ENCODE measurements at regions not wholly inside any gene's neighbourhood (a gene's known extent, or its start where the extent isn't known, plus 50 kb on each side); places are given as distances from the start of the nearest gene placed in this dataset.

DNA sequence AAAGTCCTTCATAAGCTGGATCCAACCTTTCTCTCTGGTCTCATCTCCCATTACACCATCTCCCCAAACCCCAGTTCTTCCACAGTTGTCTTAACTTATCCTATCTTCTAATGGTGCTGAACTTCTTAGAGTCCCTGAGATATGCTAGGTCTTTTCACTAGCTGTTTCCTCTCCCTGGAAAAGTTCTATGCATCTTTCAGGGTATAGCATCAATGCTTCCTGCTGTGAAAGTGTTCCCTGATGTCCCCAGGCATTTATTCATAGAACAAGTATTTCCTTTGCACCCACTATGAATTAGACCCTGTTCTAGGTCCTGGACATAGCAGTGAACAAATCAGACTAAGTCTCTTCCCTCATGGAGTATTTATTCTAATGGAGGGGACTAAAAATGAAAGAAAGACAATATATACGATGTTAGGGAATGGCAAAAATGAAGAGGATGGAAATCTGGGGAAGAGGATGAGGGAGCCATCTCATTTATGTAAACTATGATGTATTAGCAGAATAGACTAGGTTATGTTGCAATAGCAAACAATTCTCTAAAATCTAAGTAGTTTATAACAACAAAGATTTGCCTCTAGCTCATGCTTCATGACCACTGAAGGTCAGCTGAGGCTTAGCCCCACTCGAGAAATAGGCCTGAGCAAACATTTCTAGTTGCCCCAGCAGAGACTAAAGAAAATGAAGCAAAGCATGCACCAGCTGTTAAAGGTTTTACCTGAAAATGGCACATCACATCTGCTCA is 120.0 kb downstream of the CYSLTR2 start:
- BruUV-seq (replicated peaks), result no TSS peak
- H3K79me2 ChIP-seq (ENCODE audit: insufficient read depth, low read length), result no peaks in the 10 kb centered on the region
- FAIRE-seq (no peak), DNase-seq (ENCODE audit: low spot score) (no peak), ATAC-seq (no peak)
- WGBS (ENCODE audit: low lambda C conversion rate), result 2% methylated on average over 2 of the region's 2 CpGs
- in situ Hi-C loops (cut with HindIII; ENCODE audit: extremely low pct_ligation_motif_present, low pct_unique_long_range_greater_than_20kb), result loop anchor here (25.0 kb wide), 2 partner anchors 461 to 636 kb away; partner anchors contain the start of gene RB1
- no peak for TF ChIP-seq SIN3A (IDR thresholded peaks at IDR 0.05; ENCODE audit: borderline replicate concordance, low read depth, low read length)
- TF ChIP-seq TOPORS (CRISPR knock-in tag; IDR thresholded peaks at IDR 0.05), result no peak
- TF ChIP-seq PRMT3 (CRISPR knock-in tag; IDR thresholded peaks at IDR 0.05; ENCODE audit: borderline replicate concordance, low read depth), result no peak
- TF ChIP-seq, protein P1, sequence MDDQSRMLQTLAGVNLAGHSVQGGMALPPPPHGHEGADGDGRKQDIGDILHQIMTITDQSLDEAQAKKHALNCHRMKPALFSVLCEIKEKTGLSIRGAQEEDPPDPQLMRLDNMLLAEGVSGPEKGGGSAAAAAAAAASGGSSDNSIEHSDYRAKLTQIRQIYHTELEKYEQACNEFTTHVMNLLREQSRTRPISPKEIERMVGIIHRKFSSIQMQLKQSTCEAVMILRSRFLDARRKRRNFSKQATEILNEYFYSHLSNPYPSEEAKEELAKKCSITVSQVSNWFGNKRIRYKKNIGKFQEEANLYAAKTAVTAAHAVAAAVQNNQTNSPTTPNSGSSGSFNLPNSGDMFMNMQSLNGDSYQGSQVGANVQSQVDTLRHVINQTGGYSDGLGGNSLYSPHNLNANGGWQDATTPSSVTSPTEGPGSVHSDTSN (CRISPR knock-in tag; IDR thresholded peaks at IDR 0.05; ENCODE audit: borderline replicate concordance), result no peak
- no peaks in the 10 kb centered on the region for H4K20me1 ChIP-seq (ENCODE audit: insufficient read depth, low read length)
- H3K27ac ChIP-seq (ENCODE audit: extremely low read length, insufficient read depth, low read length), result no peak overlapping the region
- intact Hi-C loops (cut with micrococcal nuclease; ENCODE audit: unreplicated experiment), result no loop called here
- H3K9ac ChIP-seq (ENCODE audit: insufficient read depth, low read depth, low read length), result no peak overlapping the region
- H3K36me3 ChIP-seq (replicated peaks in 1 of 2; ENCODE audit: control insufficient read depth in 1 of 2, insufficient read depth in 2 of 2, low read length in 2 of 2), result no peaks in the 10 kb centered on the region
- no peak overlapping the region for H2AFZ ChIP-seq (ENCODE audit: low read length)
- H3K9me3 ChIP-seq (ENCODE audit: low read length), result no peaks in the 10 kb centered on the region
- no peak overlapping the region for H3K4me2 ChIP-seq (ENCODE audit: low read depth, low read length)
- no peak overlapping the region for H3K4me3 ChIP-seq (replicated peaks in 1 of 3; ENCODE audit: insufficient read depth in 1 of 3, low read depth in 2 of 3, low read length in 3 of 3)
- H3K4me1 ChIP-seq (ENCODE audit: insufficient read depth, low read length), result no peaks in the 10 kb centered on the region
- CTCF ChIA-PET (ENCODE audit: low intra/inter-chr PET ratio, low total read pairs), result no interaction called here
- POLR2A ChIA-PET, result no interaction called here
- H3K27me3 ChIP-seq (ENCODE audit: control insufficient read depth in 1 of 2, insufficient read depth in 2 of 2, low read length in 2 of 2), result peaks cover 0 to 2% of the 10 kb centered on the region in 2 experiments; a peak in 1 of 5 replicates

DNA sequence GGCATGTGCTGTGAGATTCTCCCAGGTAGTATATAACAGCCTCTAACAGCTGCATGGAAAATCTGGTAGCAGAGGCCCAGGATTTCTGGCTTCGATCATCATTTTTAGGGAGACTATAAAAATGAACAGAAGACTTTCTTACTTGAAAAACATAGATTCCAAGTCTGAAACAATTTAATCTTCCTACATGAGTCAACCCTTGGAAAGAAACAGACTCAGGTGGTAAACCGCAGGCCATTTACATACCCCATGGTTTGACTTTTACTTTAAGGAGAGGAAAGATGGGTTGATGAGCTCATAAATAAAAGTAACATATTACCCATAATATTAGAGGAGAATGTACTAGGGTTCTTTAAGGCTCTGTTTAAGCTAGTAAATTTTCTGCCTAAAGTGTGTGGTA is 121.6 kb downstream of the CYSLTR2 start:
- peaks cover 8% of the 10 kb centered on the region for H3K9me3 ChIP-seq (ENCODE audit: low read length)
- peaks cover 0 to 2% of the 10 kb centered on the region in 2 experiments; a peak in 1 of 5 replicates for H3K27me3 ChIP-seq (ENCODE audit: control insufficient read depth in 1 of 2, insufficient read depth in 2 of 2, low read length in 2 of 2)
- H3K4me3 ChIP-seq (replicated peaks in 1 of 3; ENCODE audit: insufficient read depth in 1 of 3, low read depth in 2 of 3, low read length in 3 of 3), result no peak overlapping the region
- ATAC-seq, result no peak
- intact Hi-C loops (cut with micrococcal nuclease; ENCODE audit: unreplicated experiment), result no loop called here
- ChIA-PET POLR2A (no interaction called here), CTCF (ENCODE audit: low intra/inter-chr PET ratio, low total read pairs) (no interaction called here)
- BruUV-seq (replicated peaks), result no TSS peak
- no peaks in the 10 kb centered on the region for H3K4me1 ChIP-seq (ENCODE audit: insufficient read depth, low read length)
- no peak overlapping the region for H3K27ac ChIP-seq (ENCODE audit: extremely low read length, insufficient read depth, low read length)
- in situ Hi-C loops (cut with HindIII; ENCODE audit: extremely low pct_ligation_motif_present, low pct_unique_long_range_greater_than_20kb), result no loop called here
- DNase-seq (ENCODE audit: low spot score), result no peak
- TF ChIP-seq MYNN (CRISPR knock-in tag; IDR thresholded peaks at IDR 0.05; ENCODE audit: low read depth), result no peak
- TF ChIP-seq, protein P2, sequence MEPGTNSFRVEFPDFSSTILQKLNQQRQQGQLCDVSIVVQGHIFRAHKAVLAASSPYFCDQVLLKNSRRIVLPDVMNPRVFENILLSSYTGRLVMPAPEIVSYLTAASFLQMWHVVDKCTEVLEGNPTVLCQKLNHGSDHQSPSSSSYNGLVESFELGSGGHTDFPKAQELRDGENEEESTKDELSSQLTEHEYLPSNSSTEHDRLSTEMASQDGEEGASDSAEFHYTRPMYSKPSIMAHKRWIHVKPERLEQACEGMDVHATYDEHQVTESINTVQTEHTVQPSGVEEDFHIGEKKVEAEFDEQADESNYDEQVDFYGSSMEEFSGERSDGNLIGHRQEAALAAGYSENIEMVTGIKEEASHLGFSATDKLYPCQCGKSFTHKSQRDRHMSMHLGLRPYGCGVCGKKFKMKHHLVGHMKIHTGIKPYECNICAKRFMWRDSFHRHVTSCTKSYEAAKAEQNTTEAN (CRISPR knock-in tag; conservative IDR thresholded peaks at IDR 0.05), result no peak
- no peak for TF ChIP-seq SALL2 (CRISPR knock-in tag; IDR thresholded peaks at IDR 0.05)
- TF ChIP-seq, protein P3, sequence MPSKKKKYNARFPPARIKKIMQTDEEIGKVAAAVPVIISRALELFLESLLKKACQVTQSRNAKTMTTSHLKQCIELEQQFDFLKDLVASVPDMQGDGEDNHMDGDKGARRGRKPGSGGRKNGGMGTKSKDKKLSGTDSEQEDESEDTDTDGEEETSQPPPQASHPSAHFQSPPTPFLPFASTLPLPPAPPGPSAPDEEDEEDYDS (CRISPR knock-in tag; IDR thresholded peaks at IDR 0.05), result no peak
- TF ChIP-seq, protein P4, sequence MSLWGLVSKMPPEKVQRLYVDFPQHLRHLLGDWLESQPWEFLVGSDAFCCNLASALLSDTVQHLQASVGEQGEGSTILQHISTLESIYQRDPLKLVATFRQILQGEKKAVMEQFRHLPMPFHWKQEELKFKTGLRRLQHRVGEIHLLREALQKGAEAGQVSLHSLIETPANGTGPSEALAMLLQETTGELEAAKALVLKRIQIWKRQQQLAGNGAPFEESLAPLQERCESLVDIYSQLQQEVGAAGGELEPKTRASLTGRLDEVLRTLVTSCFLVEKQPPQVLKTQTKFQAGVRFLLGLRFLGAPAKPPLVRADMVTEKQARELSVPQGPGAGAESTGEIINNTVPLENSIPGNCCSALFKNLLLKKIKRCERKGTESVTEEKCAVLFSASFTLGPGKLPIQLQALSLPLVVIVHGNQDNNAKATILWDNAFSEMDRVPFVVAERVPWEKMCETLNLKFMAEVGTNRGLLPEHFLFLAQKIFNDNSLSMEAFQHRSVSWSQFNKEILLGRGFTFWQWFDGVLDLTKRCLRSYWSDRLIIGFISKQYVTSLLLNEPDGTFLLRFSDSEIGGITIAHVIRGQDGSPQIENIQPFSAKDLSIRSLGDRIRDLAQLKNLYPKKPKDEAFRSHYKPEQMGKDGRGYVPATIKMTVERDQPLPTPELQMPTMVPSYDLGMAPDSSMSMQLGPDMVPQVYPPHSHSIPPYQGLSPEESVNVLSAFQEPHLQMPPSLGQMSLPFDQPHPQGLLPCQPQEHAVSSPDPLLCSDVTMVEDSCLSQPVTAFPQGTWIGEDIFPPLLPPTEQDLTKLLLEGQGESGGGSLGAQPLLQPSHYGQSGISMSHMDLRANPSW (CRISPR knock-in tag; IDR thresholded peaks at IDR 0.05; ENCODE audit: borderline replicate concordance), result no peak
- no peak overlapping the region for H3K9ac ChIP-seq (ENCODE audit: insufficient read depth, low read depth, low read length)
- H3K79me2 ChIP-seq (ENCODE audit: insufficient read depth, low read length), result no peaks in the 10 kb centered on the region
- H3K36me3 ChIP-seq (replicated peaks in 1 of 2; ENCODE audit: control insufficient read depth in 1 of 2, insufficient read depth in 2 of 2, low read length in 2 of 2), result no peaks in the 10 kb centered on the region
- no peak for FAIRE-seq
- WGBS (ENCODE audit: low lambda C conversion rate), result 19% methylated on average over 2 of the region's 2 CpGs
- no peaks in the 10 kb centered on the region for H4K20me1 ChIP-seq (ENCODE audit: insufficient read depth, low read length)
- H2AFZ ChIP-seq (ENCODE audit: low read length), result no peak overlapping the region
- no peak overlapping the region for H3K4me2 ChIP-seq (ENCODE audit: low read depth, low read length)

All from HepG2 (cell line).